Stimulated activated naive CD8-positive, alpha-beta T cell treated with anti-CD3 and anti-CD28 coated beads, Interleukin-15, Interleukin-2, amounts not matched to agents 100 ng/mL and 50 ng/mL, for 24 hours (primary cell): ENCODE measurements at regions not wholly inside any gene's neighbourhood (a gene's known extent, or its start where the extent isn't known, plus 50 kb on each side); places are given as distances from the start of the nearest gene placed in this dataset.

ENCODE experiments used
- H3K27ac Mint-ChIP-seq: one replicate; pipeline ENCODE4 v1.8.0; 2021; ENCODE audit warnings: mild to moderate bottlenecking, mixed read lengths
- H3K27me3 Mint-ChIP-seq: one replicate; pipeline ENCODE4 v1.8.0; 2021; ENCODE audit warnings: mixed read lengths
- H3K36me3 Mint-ChIP-seq: one replicate; pipeline ENCODE4 v1.8.0; 2021; ENCODE audit warnings: low read depth, mixed read lengths
- H3K4me1 Mint-ChIP-seq: one replicate; pipeline ENCODE4 v1.8.0; 2021; ENCODE audit warnings: low read depth, mixed read lengths
- H3K4me3 Mint-ChIP-seq: one replicate; pipeline ENCODE4 v1.8.0; 2021; ENCODE audit warnings: mild to moderate bottlenecking, mixed read lengths
- H3K9me3 Mint-ChIP-seq: one replicate; pipeline ENCODE4 v1.8.0; 2021; ENCODE audit warnings: mixed read lengths

DNA sequence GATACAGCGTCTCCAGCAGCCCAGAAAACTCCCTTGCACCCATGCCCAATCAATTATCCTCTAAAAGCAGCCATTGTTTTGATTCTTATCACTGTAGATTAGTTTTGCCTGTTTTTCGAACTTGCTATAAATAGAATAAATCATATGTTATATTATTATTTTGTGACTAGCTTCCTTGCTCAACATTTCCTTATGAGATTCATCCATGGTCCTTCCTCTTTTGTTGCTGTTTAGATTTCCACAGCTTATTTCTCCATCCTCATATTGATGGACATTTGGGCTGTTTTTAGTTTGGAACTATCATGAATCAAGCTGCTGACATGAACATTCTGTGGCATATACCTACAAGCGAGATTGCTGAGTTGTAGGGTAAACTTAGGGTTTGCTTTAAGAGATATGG lies 595.3 kb downstream of the BCOR start:
- no peak overlapping the region for H3K27ac Mint-ChIP-seq

DNA sequence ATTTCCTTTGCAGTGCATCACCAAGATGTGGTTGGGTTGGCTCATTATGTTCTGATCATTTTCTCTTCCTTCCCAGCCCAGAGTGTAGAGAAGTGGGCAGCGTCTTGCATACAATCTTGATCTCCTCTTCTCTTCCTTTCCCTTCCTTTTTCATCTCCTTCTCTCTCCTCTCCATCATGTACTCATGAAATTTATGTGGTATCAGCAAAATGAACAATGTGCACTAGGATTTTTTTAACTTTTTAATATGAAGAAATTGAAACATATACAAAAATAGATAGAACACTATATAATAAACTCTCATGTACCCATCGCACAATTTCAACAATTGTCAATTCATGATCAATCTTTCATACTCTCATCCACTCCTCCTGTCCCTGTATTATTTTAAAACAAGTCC lies 593.5 kb downstream of the BCOR start:
- Mint-ChIP-seq H3K36me3 (no peaks in the 10 kb centered on the region), H3K27ac (peak overlapping the region; percentile 5), H3K4me1 (peaks cover 50% of the 10 kb centered on the region), H3K4me3 (no peak overlapping the region), H3K9me3 (no peaks in the 10 kb centered on the region), H3K27me3 (no peaks in the 10 kb centered on the region)

More for the DNA sequence above, 595.3 kb downstream of the BCOR start:
- H3K9me3 Mint-ChIP-seq: no peaks in the 10 kb centered on the region
- H3K36me3 Mint-ChIP-seq: no peaks in the 10 kb centered on the region
- no peak overlapping the region for H3K4me3 Mint-ChIP-seq
- no peaks in the 10 kb centered on the region for H3K27me3 Mint-ChIP-seq
- H3K4me1 Mint-ChIP-seq: peaks cover 33% of the 10 kb centered on the region

DNA sequence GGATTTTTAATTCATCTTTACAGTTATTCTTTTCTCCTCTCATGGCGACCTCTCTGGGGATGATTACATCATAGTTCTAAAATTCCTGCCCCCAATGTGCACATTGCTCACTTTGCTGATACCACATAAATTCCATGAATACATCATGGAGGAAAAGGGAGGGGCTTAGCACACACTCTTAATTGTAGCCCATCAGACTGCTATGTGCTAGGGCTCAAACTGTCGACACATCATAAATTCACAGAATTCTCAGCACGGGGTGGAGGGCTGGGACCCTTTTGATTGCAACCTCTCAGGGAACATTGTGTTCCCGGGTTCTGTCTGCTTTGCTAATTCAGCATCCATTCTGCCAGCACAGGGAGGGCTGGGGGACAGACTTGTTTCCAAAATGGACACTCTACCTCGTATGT lies 592.9 kb downstream of the BCOR start:
- H3K9me3 Mint-ChIP-seq: no peaks in the 10 kb centered on the region
- H3K27me3 Mint-ChIP-seq: no peaks in the 10 kb centered on the region
- H3K36me3 Mint-ChIP-seq: no peaks in the 10 kb centered on the region
- no peak overlapping the region for H3K27ac Mint-ChIP-seq
- no peak overlapping the region for H3K4me3 Mint-ChIP-seq
- H3K4me1 Mint-ChIP-seq: peaks cover 48% of the 10 kb centered on the region

DNA sequence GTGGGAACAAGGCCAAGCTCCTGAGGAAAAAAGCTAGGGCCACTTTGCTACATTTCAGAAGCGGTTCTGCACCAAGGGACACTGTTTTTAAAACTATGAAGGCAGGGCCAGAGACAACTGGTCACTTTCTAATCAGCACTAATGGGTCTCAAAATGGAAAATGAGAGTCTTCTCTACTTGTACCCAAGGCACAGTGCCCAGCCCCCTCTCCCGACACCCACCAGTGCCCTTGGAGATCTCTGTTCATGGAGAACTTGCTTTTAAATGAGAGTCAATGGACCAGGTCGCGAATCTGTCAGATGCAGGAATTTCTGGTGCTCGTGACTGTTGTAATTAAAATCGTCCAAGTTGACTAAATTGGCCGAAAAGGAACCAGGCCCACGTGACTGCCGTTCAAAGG lies 591.6 kb downstream of the BCOR start:
- H3K36me3 Mint-ChIP-seq: no peaks in the 10 kb centered on the region
- no peaks in the 10 kb centered on the region for H3K27me3 Mint-ChIP-seq
- no peaks in the 10 kb centered on the region for H3K9me3 Mint-ChIP-seq
- peaks cover 37% of the 10 kb centered on the region for H3K4me1 Mint-ChIP-seq
- no peak overlapping the region for H3K4me3 Mint-ChIP-seq
- no peak overlapping the region for H3K27ac Mint-ChIP-seq

DNA sequence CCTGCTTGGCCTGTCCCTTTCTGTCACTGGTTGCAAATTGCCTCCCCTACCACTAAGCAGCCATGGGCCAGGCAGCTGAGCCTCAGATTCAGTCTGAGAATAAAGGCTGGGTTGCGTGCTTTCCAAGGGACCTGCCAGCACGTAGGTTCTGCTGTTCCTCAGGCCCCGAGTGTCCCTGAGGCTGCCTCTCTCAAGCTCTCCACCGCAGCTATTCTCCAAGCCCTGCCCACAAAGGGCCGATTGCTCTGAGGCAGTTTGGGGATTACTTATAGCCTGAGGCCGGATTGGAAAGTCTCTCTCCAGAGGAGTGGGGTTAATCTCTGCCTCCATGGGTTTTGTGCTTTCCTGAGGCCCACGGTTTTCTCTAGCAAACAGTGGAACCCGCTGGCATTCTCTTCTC lies 590.7 kb downstream of the BCOR start:
- no peaks in the 10 kb centered on the region for H3K36me3 Mint-ChIP-seq
- H3K27me3 Mint-ChIP-seq: no peaks in the 10 kb centered on the region
- H3K9me3 Mint-ChIP-seq: no peaks in the 10 kb centered on the region
- peaks cover 34% of the 10 kb centered on the region for H3K4me1 Mint-ChIP-seq
- no peak overlapping the region for H3K27ac Mint-ChIP-seq
- no peak overlapping the region for H3K4me3 Mint-ChIP-seq

DNA sequence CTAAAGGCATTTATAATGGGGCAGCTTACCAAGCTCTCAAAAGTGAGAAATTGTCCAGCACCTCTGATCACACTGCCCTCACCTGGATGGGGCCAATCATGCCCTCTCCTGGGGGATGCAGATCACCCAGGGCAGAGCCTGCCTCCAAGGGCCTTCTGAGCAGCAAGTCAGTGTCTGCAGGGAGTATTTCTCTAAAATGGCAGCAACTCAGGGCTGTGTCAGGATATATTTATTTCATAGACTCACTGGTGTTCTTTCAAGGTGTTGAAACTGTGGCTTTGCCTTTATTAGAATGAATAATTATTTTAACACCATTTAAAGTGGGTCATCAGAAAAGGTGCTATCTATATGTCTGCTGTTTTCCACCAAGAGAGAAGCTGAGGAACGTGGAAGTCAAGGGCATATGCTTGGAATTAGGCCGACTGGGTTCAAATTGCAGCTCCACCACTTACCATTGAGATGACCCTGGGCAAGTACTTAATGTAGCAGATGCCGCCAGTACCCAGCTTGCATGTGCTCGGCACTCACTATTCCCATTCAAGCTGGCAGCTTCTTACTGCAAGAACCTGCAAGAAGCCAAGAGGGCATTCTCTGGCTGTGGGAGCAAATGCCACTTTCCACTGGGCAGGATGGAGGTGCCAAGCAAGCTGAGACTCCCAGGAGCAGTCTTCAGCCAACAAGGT lies 590.0 kb downstream of the BCOR start:
- no peak overlapping the region for H3K4me3 Mint-ChIP-seq
- H3K27ac Mint-ChIP-seq: no peak overlapping the region
- H3K9me3 Mint-ChIP-seq: no peaks in the 10 kb centered on the region
- H3K36me3 Mint-ChIP-seq: no peaks in the 10 kb centered on the region
- H3K4me1 Mint-ChIP-seq: peaks cover 34% of the 10 kb centered on the region
- no peaks in the 10 kb centered on the region for H3K27me3 Mint-ChIP-seq

DNA sequence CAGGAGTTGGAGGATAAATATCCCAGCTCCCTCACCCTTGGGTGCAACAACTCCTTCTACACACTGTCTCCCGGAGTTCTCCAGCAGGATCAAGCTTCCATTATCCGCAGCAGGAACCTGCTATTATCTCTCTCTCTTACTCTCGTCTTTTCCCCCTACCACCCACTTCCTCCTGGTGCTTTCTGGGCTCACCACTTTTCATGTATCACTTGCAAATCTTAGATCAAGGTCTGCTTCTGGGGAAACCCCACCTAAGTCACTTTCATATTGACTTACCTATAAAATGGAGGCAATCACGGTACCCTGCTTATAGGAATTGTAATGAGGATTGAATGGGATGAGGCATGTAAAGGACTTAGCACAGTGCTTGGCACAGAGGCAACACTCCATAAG lies 589.5 kb downstream of the BCOR start:
- Mint-ChIP-seq H3K27ac (no peak overlapping the region), H3K4me3 (no peak overlapping the region)

DNA sequence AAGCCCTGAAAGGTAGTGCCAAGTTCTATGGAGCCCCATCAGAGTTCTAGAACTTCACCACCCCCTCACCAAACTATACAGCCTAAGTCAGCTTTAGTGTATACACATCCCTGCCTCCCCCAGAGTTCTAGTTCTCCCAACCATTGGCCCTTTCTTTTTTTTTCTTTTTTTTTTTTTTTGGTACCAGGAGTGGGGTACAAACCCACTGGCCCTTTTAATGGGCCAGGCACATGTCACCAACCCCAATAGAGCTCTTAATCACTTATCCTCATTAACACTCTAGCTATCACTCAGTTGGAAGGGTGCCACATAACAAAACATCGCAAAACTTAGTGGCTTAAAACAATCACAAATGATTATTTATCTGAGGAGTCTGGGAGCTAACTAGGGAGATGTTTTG lies 588.6 kb downstream of the BCOR start:
- Mint-ChIP-seq H3K27me3 (no peaks in the 10 kb centered on the region), H3K9me3 (no peaks in the 10 kb centered on the region), H3K4me1 (peaks cover 30% of the 10 kb centered on the region), H3K36me3 (no peaks in the 10 kb centered on the region), H3K4me3 (no peak overlapping the region), H3K27ac (no peak overlapping the region)

More for the DNA sequence above, 589.5 kb downstream of the BCOR start:
- Mint-ChIP-seq H3K36me3 (no peaks in the 10 kb centered on the region), H3K4me1 (peaks cover 34% of the 10 kb centered on the region), H3K9me3 (no peaks in the 10 kb centered on the region), H3K27me3 (no peaks in the 10 kb centered on the region)

DNA sequence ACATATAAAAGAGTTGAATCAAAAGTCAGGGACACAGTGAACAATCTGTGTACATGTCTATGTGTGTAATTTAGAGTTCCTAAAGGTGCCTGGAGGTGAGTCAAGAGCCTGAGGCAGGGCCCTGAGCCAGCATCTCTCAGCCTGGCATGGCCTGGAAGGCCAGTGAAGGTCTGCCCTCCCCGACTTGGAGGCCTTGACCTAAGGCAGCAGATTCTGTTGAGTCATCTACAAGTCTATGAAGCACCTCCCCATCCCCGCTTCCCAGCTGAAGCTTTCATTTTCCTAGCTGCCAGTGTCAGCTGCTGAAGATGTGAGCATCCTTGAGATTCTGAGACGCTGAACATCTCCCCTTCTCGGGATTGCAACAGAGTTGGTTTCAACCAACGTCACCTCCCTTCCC lies 583.9 kb downstream of the BCOR start:
- no peaks in the 10 kb centered on the region for H3K9me3 Mint-ChIP-seq
- H3K4me1 Mint-ChIP-seq: peaks cover 5% of the 10 kb centered on the region
- no peak overlapping the region for H3K27ac Mint-ChIP-seq
- H3K36me3 Mint-ChIP-seq: no peaks in the 10 kb centered on the region
- no peaks in the 10 kb centered on the region for H3K27me3 Mint-ChIP-seq
- no peak overlapping the region for H3K4me3 Mint-ChIP-seq

DNA sequence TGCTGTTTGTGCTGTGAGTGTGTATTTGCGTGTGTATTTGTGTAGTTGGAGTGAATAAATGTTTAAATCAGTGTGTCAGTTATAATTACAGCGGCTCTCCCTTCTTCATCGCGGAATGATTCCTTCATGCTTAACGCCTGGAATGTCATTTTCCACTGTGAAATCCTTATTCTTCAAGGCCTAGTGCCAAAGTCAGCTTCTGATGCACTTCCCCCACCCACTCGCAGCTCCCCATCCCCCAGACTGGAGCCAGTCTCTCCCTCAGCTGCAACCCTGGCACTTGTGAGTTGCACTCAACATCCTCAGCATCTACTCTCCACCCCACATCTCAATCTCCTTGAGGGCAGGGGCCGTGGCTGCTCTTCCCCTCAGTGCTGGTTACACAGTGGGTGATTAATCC lies 583.0 kb downstream of the BCOR start:
- no peak overlapping the region for H3K27ac Mint-ChIP-seq
- no peak overlapping the region for H3K4me3 Mint-ChIP-seq
- no peaks in the 10 kb centered on the region for H3K4me1 Mint-ChIP-seq
- no peaks in the 10 kb centered on the region for H3K9me3 Mint-ChIP-seq
- H3K36me3 Mint-ChIP-seq: no peaks in the 10 kb centered on the region
- no peaks in the 10 kb centered on the region for H3K27me3 Mint-ChIP-seq

DNA sequence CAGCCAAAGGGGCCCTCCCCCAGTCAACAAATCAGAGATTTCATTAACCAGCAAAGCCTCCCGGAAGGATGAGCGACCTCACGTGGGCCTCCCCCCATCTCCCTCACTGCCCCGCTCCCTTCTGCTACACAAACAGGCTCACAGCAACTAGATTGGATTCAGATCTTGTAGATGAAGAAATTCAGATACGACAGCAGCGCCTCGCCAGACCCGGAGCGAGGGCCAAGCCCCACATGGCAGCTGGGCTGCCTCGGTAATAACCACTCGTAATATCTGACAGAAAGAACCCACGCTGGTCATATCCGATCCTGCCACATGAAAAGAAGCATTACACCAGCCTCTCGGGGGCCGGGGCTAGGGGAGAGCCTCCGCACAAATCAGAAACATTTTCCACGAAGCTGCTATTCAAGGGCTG lies 581.3 kb downstream of the BCOR start:
- Mint-ChIP-seq H3K27me3 (no peaks in the 10 kb centered on the region), H3K4me1 (peaks cover 3% of the 10 kb centered on the region), H3K27ac (no peak overlapping the region), H3K9me3 (no peaks in the 10 kb centered on the region), H3K36me3 (no peaks in the 10 kb centered on the region), H3K4me3 (no peak overlapping the region)

DNA sequence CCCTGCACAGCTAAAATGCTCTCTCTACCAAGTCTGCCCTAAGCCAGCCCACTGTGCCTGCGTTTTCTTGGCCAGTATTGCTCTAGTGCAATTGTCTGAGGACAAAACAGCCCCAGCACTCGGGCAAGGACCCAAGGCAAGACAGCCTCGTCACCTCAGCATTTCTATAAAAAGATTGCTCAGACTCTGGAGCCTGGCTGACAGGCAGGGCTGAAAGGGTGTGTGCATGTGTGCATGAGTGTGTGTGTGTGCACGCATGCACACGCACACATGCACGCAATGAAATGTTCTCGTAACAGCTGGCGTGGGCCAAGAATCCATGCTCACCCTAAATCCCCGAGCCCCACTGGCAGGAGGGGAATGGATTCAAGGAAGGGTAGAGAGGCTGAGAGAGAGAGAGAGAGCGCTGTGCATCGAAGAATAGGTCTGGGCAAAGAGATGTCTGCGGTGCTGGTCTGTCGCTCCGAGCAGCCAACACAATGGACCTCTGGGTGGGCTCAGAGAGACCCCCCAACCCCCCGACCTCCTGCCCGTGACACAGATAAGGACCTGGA lies 579.2 kb downstream of the BCOR start:
- no peak overlapping the region for H3K27ac Mint-ChIP-seq
- peaks cover 3% of the 10 kb centered on the region for H3K4me1 Mint-ChIP-seq
- H3K36me3 Mint-ChIP-seq: no peaks in the 10 kb centered on the region
- no peaks in the 10 kb centered on the region for H3K27me3 Mint-ChIP-seq
- no peak overlapping the region for H3K4me3 Mint-ChIP-seq
- no peaks in the 10 kb centered on the region for H3K9me3 Mint-ChIP-seq

DNA sequence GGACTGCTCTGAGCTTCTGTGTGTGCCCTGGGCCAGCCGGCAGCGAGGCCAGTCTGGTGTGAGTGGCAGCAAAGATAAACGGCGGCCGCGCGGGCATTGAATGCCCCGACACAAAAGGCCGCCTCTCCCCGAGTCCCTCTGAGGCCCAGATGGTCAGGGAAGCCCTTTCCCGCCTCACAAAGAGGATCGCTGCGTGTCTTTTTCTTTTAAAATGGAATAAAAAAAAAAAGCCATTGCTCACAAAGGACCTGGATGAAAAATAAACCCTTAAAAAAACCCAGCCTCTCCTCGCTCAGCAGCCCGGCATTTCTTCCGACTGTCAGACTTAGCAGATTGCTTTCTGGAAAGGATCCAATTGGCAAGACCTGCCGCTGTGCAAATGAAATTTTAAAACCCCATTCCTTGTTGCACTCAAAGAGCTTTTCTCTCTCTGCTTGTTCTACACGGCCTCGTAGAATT lies 578.7 kb downstream of the BCOR start:
- no peaks in the 10 kb centered on the region for H3K9me3 Mint-ChIP-seq
- peaks cover 3% of the 10 kb centered on the region for H3K4me1 Mint-ChIP-seq
- H3K27me3 Mint-ChIP-seq: no peaks in the 10 kb centered on the region
- no peak overlapping the region for H3K27ac Mint-ChIP-seq
- no peak overlapping the region for H3K4me3 Mint-ChIP-seq
- H3K36me3 Mint-ChIP-seq: no peaks in the 10 kb centered on the region

DNA sequence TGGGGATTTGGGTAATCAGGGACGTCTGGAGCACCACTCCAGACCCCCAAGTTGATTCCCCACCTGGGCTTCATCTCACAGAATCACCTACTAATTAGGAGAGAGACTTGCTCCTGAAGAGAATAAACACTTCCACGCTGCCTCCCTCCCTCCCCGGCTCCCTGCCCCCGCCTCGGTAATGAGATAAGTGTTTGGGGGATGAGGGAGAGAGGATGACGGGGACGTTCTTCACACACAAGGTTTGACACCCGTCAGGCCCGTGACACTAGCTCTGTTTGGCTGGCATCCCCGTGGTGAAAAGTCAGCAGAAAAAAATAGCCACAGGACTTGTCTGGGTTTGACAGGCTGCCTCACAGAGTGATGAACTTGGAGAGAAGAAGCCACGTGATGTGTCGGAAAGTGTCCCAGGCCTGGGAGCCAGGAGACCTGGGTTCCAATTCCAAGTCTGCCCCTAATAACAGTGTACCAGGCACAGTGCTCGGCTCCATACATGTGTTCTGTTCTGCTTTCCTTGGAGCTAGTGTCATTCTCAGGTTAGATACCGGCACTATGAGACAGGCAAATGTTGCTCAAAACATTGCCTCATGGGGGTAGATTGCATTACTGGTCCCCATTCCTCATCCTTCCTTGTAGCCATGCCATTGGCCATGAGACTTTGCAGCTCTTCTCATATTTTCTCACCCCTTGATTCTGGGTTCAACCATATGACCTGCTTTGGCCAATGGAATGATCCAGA lies 578.0 kb downstream of the BCOR start:
- Mint-ChIP-seq H3K27ac (no peak overlapping the region), H3K9me3 (no peaks in the 10 kb centered on the region), H3K27me3 (no peaks in the 10 kb centered on the region), H3K36me3 (no peaks in the 10 kb centered on the region), H3K4me3 (no peak overlapping the region), H3K4me1 (peaks cover 3% of the 10 kb centered on the region)

DNA sequence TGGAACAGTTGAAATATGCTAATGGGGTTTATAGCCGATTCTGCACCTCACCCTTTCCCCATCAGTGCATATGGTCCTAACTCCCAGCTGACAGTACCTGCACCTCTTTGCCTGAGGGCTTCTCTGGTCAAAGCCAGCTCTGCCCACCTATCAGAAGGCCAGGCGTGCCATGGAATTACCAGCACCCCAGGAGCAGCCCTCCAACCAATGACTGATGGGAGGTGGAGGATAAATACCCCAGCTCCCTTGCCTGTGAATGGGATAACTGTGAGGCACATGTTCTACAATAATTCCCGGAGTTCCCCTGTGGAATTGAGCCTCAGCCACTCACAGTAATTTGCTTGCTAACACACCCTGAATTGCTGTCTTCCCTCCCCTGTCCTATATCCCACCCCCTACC lies 572.0 kb downstream of the BCOR start:
- no peak overlapping the region for H3K27ac Mint-ChIP-seq
- H3K4me1 Mint-ChIP-seq: no peaks in the 10 kb centered on the region
- no peak overlapping the region for H3K4me3 Mint-ChIP-seq
- no peaks in the 10 kb centered on the region for H3K36me3 Mint-ChIP-seq
- H3K9me3 Mint-ChIP-seq: no peaks in the 10 kb centered on the region
- H3K27me3 Mint-ChIP-seq: no peaks in the 10 kb centered on the region
